ENCODE measurements at regions not wholly inside any gene's neighbourhood (a gene's known extent, or its start where the extent isn't known, plus 50 kb on each side); places are given as distances from the start of the nearest gene placed in this dataset.
"Not testable (repeated sequence)": the region's sequence is repeated elsewhere in the genome, so short reads cannot be mapped to it uniquely, and the experiment has no call there.

- not testable (repeated sequence) for DNase-seq; H3K27me3 ChIP-seq (ENCODE audit: control insufficient read depth, insufficient read depth, low read length); H3K36me3 Mint-ChIP-seq; H3K27ac ChIP-seq (ENCODE audit: insufficient read depth, low read length, poor library complexity, severe bottlenecking); H3K4me1 Mint-ChIP-seq; H3K27me3 Mint-ChIP-seq; H3K27ac Mint-ChIP-seq; ATAC-seq (ENCODE audit: low read depth in 2 of 2); H3K4me1 ChIP-seq (ENCODE audit: control insufficient read depth, insufficient read depth, low read length, poor library complexity, severe bottlenecking); H3K9me3 ChIP-seq (ENCODE audit: control insufficient read depth in 2 of 2, low read length in 2 of 2); H3K4me3 ChIP-seq (ENCODE audit: low read depth, low read length); H3K4me3 Mint-ChIP-seq; H3K36me3 ChIP-seq (ENCODE audit: control insufficient read depth, insufficient read depth, low read length); H3K9me3 Mint-ChIP-seq
Measured at GRCh38 chr1:761791-762190, 75.3 kb upstream of the OR4F16 start.

GRCh38 chr1:771449-771848, 85.0 kb upstream of the OR4F16 start:
- H3K27ac Mint-ChIP-seq; H3K9me3 ChIP-seq (ENCODE audit: control insufficient read depth in 2 of 2, low read length in 2 of 2); H3K4me1 ChIP-seq (ENCODE audit: control insufficient read depth, insufficient read depth, low read length, poor library complexity, severe bottlenecking); H3K4me3 Mint-ChIP-seq; DNase-seq; H3K27ac ChIP-seq (ENCODE audit: insufficient read depth, low read length, poor library complexity, severe bottlenecking); H3K36me3 Mint-ChIP-seq; H3K27me3 Mint-ChIP-seq; H3K9me3 Mint-ChIP-seq; H3K4me1 Mint-ChIP-seq; H3K36me3 ChIP-seq (ENCODE audit: control insufficient read depth, insufficient read depth, low read length); ATAC-seq (ENCODE audit: low read depth in 2 of 2); H3K4me3 ChIP-seq (ENCODE audit: low read depth, low read length); H3K27me3 ChIP-seq (ENCODE audit: control insufficient read depth, insufficient read depth, low read length): not testable (repeated sequence)

- not testable (repeated sequence) for ATAC-seq (ENCODE audit: low read depth in 2 of 2); H3K4me3 ChIP-seq (ENCODE audit: low read depth, low read length); H3K27me3 ChIP-seq (ENCODE audit: control insufficient read depth, insufficient read depth, low read length); H3K4me1 Mint-ChIP-seq; H3K9me3 Mint-ChIP-seq; DNase-seq; H3K36me3 ChIP-seq (ENCODE audit: control insufficient read depth, insufficient read depth, low read length); H3K36me3 Mint-ChIP-seq; H3K9me3 ChIP-seq (ENCODE audit: control insufficient read depth in 2 of 2, low read length in 2 of 2); H3K27me3 Mint-ChIP-seq; H3K4me1 ChIP-seq (ENCODE audit: control insufficient read depth, insufficient read depth, low read length, poor library complexity, severe bottlenecking)
- peak overlapping the region in 3 of 4 donors; percentile 96 to 98 (median 96) for H3K4me3 Mint-ChIP-seq
- peak overlapping the region; percentile 99 to 100 (median 99) for H3K27ac Mint-ChIP-seq
- peak overlapping the region; percentile 83 for H3K27ac ChIP-seq (ENCODE audit: insufficient read depth, low read length, poor library complexity, severe bottlenecking)
Measured at GRCh38 chr1:777480-778180, 91.2 kb upstream of the OR4F16 start.

GRCh38 chr1:778451-779278, 92.2 kb upstream of the OR4F16 start:
- Histone ChIP-seq H3K4me3 (ENCODE audit: low read depth, low read length) (peak overlapping the region; percentile 70), H3K27ac (ENCODE audit: insufficient read depth, low read length, poor library complexity, severe bottlenecking) (peak overlapping the region; percentile 83)
- not testable (repeated sequence) for H3K27me3 Mint-ChIP-seq; H3K36me3 Mint-ChIP-seq; H3K36me3 ChIP-seq (ENCODE audit: control insufficient read depth, insufficient read depth, low read length); H3K9me3 Mint-ChIP-seq; H3K4me1 ChIP-seq (ENCODE audit: control insufficient read depth, insufficient read depth, low read length, poor library complexity, severe bottlenecking); H3K4me1 Mint-ChIP-seq; H3K9me3 ChIP-seq (ENCODE audit: control insufficient read depth in 2 of 2, low read length in 2 of 2); H3K27me3 ChIP-seq (ENCODE audit: control insufficient read depth, insufficient read depth, low read length)
- peak overlapping the region; percentile 99 to 100 (median 99) for H3K27ac Mint-ChIP-seq
- H3K4me3 Mint-ChIP-seq, result peak overlapping the region; percentile 90 to 98 (median 96)
- DNase-seq (peak; percentile 98 to 99 (median 99)), ATAC-seq (ENCODE audit: low read depth in 2 of 2) (peak; percentile 98 to 99)

GRCh38 chr1:779621-780020, 93.2 kb upstream of the OR4F16 start:
- H3K4me3 ChIP-seq (ENCODE audit: low read depth, low read length); DNase-seq; H3K4me1 ChIP-seq (ENCODE audit: control insufficient read depth, insufficient read depth, low read length, poor library complexity, severe bottlenecking); H3K9me3 ChIP-seq (ENCODE audit: control insufficient read depth in 2 of 2, low read length in 2 of 2); H3K9me3 Mint-ChIP-seq; H3K36me3 ChIP-seq (ENCODE audit: control insufficient read depth, insufficient read depth, low read length); H3K4me1 Mint-ChIP-seq; H3K36me3 Mint-ChIP-seq; H3K27me3 ChIP-seq (ENCODE audit: control insufficient read depth, insufficient read depth, low read length); H3K27ac ChIP-seq (ENCODE audit: insufficient read depth, low read length, poor library complexity, severe bottlenecking); H3K27me3 Mint-ChIP-seq; ATAC-seq (ENCODE audit: low read depth in 2 of 2): not testable (repeated sequence)
- Mint-ChIP-seq H3K27ac (peak overlapping the region in 1 of 3 donors; percentile 99), H3K4me3 (peak overlapping the region; percentile 90 to 98 (median 96))

GRCh38 chr1:788835-789234, 102.4 kb upstream of the OR4F16 start:
- Histone ChIP-seq H3K4me1 (ENCODE audit: control insufficient read depth, insufficient read depth, low read length, poor library complexity, severe bottlenecking) (no peaks in the 10 kb centered on the region), H3K36me3 (ENCODE audit: control insufficient read depth, insufficient read depth, low read length) (no peaks in the 10 kb centered on the region), H3K9me3 (ENCODE audit: control insufficient read depth in 2 of 2, low read length in 2 of 2) (no peaks in the 10 kb centered on the region), H3K4me3 (ENCODE audit: low read depth, low read length) (no peak overlapping the region), H3K27me3 (ENCODE audit: control insufficient read depth, insufficient read depth, low read length) (no peaks in the 10 kb centered on the region), H3K27ac (ENCODE audit: insufficient read depth, low read length, poor library complexity, severe bottlenecking) (no peak overlapping the region)
- no peaks in the 10 kb centered on the region for H3K4me1 Mint-ChIP-seq
- H3K27me3 Mint-ChIP-seq, result no peaks in the 10 kb centered on the region
- DNase-seq, result no peak
- peaks cover 0 to 1% (median 0%) of the 10 kb centered on the region in 7 donors for H3K9me3 Mint-ChIP-seq
- no peak overlapping the region for H3K27ac Mint-ChIP-seq
- no peak overlapping the region for H3K4me3 Mint-ChIP-seq
- ATAC-seq (ENCODE audit: low read depth in 2 of 2), result no peak
- H3K36me3 Mint-ChIP-seq, result peaks cover 2% of the 10 kb centered on the region

GRCh38 chr1:789606-790005, 103.2 kb upstream of the OR4F16 start:
- H3K4me1 ChIP-seq (ENCODE audit: control insufficient read depth, insufficient read depth, low read length, poor library complexity, severe bottlenecking); H3K4me1 Mint-ChIP-seq; DNase-seq; H3K9me3 Mint-ChIP-seq; H3K4me3 Mint-ChIP-seq; H3K27me3 ChIP-seq (ENCODE audit: control insufficient read depth, insufficient read depth, low read length); H3K36me3 ChIP-seq (ENCODE audit: control insufficient read depth, insufficient read depth, low read length); H3K36me3 Mint-ChIP-seq; H3K27ac Mint-ChIP-seq; H3K27ac ChIP-seq (ENCODE audit: insufficient read depth, low read length, poor library complexity, severe bottlenecking); H3K4me3 ChIP-seq (ENCODE audit: low read depth, low read length); H3K9me3 ChIP-seq (ENCODE audit: control insufficient read depth in 2 of 2, low read length in 2 of 2); ATAC-seq (ENCODE audit: low read depth in 2 of 2); H3K27me3 Mint-ChIP-seq: not testable (repeated sequence)

- not testable (repeated sequence) for H3K9me3 Mint-ChIP-seq; H3K4me1 Mint-ChIP-seq; H3K27ac Mint-ChIP-seq; H3K4me1 ChIP-seq (ENCODE audit: control insufficient read depth, insufficient read depth, low read length, poor library complexity, severe bottlenecking); H3K36me3 Mint-ChIP-seq; H3K36me3 ChIP-seq (ENCODE audit: control insufficient read depth, insufficient read depth, low read length); H3K27me3 ChIP-seq (ENCODE audit: control insufficient read depth, insufficient read depth, low read length); H3K4me3 ChIP-seq (ENCODE audit: low read depth, low read length); H3K27me3 Mint-ChIP-seq; H3K9me3 ChIP-seq (ENCODE audit: control insufficient read depth in 2 of 2, low read length in 2 of 2); H3K4me3 Mint-ChIP-seq; ATAC-seq (ENCODE audit: low read depth in 2 of 2); H3K27ac ChIP-seq (ENCODE audit: insufficient read depth, low read length, poor library complexity, severe bottlenecking); DNase-seq
Measured at GRCh38 chr1:790388-790930, 104.0 kb upstream of the OR4F16 start.

Data from CD4-positive, CD25-positive, alpha-beta regulatory T cell (primary cell).